ENCODE measurements at regions not wholly inside any gene's neighbourhood (a gene's known extent, or its start where the extent isn't known, plus 50 kb on each side); places are given as distances from the start of the nearest gene placed in this dataset.
"Not testable (repeated sequence)": the region's sequence is repeated elsewhere in the genome, so short reads cannot be mapped to it uniquely, and the experiment has no call there.

- H2BK15ac ChIP-seq (ENCODE audit: low read length); H2BK120ac ChIP-seq (replicated peaks; ENCODE audit: low read depth, low read length); H3K9me3 ChIP-seq (ENCODE audit: insufficient read depth in 2 of 2, low read depth in 1 of 2, low read length in 1 of 2); H3K4me1 ChIP-seq (replicated peaks in 1 of 4; ENCODE audit: control insufficient read depth in 3 of 4, insufficient read depth in 4 of 4, low read length in 3 of 4); H3K14ac ChIP-seq (ENCODE audit: insufficient read length); H3K27me3 ChIP-seq (replicated peaks in 1 of 4; ENCODE audit: control insufficient read depth in 3 of 4, extremely low read depth in 1 of 4, insufficient read depth in 3 of 4, low read length in 3 of 4); H2BK12ac ChIP-seq (ENCODE audit: low read depth, low read length); H3K9ac ChIP-seq (replicated peaks in 1 of 4; ENCODE audit: extremely low read depth in 1 of 4, low read depth in 3 of 4, low read length in 3 of 4); DNase-seq (ENCODE audit: low read depth in 1 of 2, low spot score in 2 of 2); H2BK5ac ChIP-seq (ENCODE audit: low read depth, low read length); H2AK5ac ChIP-seq (ENCODE audit: low read depth, low read length); H3K4me3 ChIP-seq (ENCODE audit: extremely low read depth in 1 of 4, insufficient read depth in 2 of 4, low read depth in 3 of 4, low read length in 4 of 4); H3K23ac ChIP-seq (ENCODE audit: insufficient read length); H3K79me1 ChIP-seq (ENCODE audit: low read depth, low read length); H2AFZ ChIP-seq (ENCODE audit: low read length); H4K5ac ChIP-seq (ENCODE audit: insufficient read length, low read depth, low read length); H4K91ac ChIP-seq (replicated peaks; ENCODE audit: insufficient read length, low read length); FAIRE-seq; POLR2A ChIA-PET (ENCODE audit: partially characterized antibody); H3K18ac ChIP-seq (ENCODE audit: extremely low read depth, low read length); H3K23me2 ChIP-seq (ENCODE audit: low read depth, low read length); H3K56ac ChIP-seq (replicated peaks; ENCODE audit: insufficient read length, low read depth, low read length); H3K79me2 ChIP-seq (ENCODE audit: control insufficient read depth in 1 of 2, insufficient read depth in 2 of 2, low read length in 2 of 2); H4K20me1 ChIP-seq (replicated peaks in 1 of 2; ENCODE audit: control insufficient read depth in 1 of 2, insufficient read depth in 2 of 2, low read length in 2 of 2); H3K36me3 ChIP-seq (ENCODE audit: control insufficient read depth in 2 of 4, insufficient read depth in 4 of 4, low read length in 3 of 4); H3K4ac ChIP-seq (replicated peaks; ENCODE audit: insufficient read length, low read depth, low read length); H4K8ac ChIP-seq (ENCODE audit: extremely low read depth, insufficient read depth, low read length); H3K27ac ChIP-seq (ENCODE audit: low read depth, low read length); H3K4me2 ChIP-seq (ENCODE audit: insufficient read depth in 1 of 2, low read depth in 2 of 2, low read length in 2 of 2); H2BK20ac ChIP-seq (ENCODE audit: low read length): not testable (repeated sequence)
- CTCF ChIA-PET (ENCODE audit: partially characterized antibody) = interaction anchor here (1.1 to 1.9 kb wide), 2 partner anchors 33 to 165 kb away, joined by 4 to 7 read pairs; no protein-coding TSS in a partner anchor
- WGBS, 2 experiments (ENCODE audit: extremely low coverage in 1 of 2, insufficient coverage in 1 of 2, insufficient read length in 1 of 2, insufficient replicate concordance in 2 of 2, low coverage in 1 of 2, low lambda C conversion rate in 2 of 2, missing lambda C conversion rate in 1 of 2) = 89% methylated on average over 3 of the region's 8 CpGs; no CpG with 5 or more reads in 1 of the 2 experiments
Observed at GRCh38 chr12:131289807-131290206, 336.1 kb downstream of the ADGRD1 start.

All from H1 (cell line).